ENCODE measurements at regions not wholly inside any gene's neighbourhood (a gene's known extent, or its start where the extent isn't known, plus 50 kb on each side); places are given as distances from the start of the nearest gene placed in this dataset.

GRCh38 chr1:172826096-172826741 is 167.3 kb downstream of the FASLG start (continued):
- TF ChIP-seq CTCF (conservative IDR thresholded peaks at IDR 0.05; ENCODE audit: low read depth, low read length) (peak; percentile 81), FOS (IDR thresholded peaks at IDR 0.05; ENCODE audit: low read depth, low read length) (no peak), MAFK (IDR thresholded peaks at IDR 0.05; ENCODE audit: low read depth, low read length) (peak; percentile 48; the same call in 1 of the 2 replicates), NFE2L2 (IDR thresholded peaks at IDR 0.05; ENCODE audit: low read depth, low read length) (no peak), RFX5 (IDR thresholded peaks at IDR 0.05; ENCODE audit: low read depth, low read length) (no peak), ELK1 (IDR thresholded peaks at IDR 0.05; ENCODE audit: borderline replicate concordance, low read depth, low read length) (no peak), CEBPB (IDR thresholded peaks at IDR 0.05; ENCODE audit: low read depth, low read length) (peak; percentile 94)

Measured in IMR-90 (cell line).